ENCODE measurements at regions not wholly inside any gene's neighbourhood (a gene's known extent, or its start where the extent isn't known, plus 50 kb on each side); places are given as distances from the start of the nearest gene placed in this dataset.

DNA sequence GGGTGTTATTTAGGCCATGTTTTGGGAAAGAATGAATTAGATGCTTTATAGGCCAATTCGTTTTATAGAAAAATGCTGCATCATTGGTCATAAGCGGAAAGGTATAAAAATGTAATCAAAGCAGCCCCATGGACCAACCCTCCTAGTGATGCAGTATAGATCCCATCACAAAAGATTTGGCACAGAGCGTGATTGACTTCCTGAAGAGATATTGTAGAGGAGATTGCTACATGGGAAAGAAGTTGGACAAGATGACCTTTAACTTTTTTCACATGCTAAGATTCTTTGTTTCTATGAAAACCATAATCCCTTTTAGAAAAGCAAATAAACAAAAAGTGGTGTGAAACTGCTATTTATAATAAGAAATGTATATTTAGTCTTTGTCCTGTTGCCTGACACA, 136.5 kb upstream of the FNDC3A start:
- Histone ChIP-seq H2BK5ac (ENCODE audit: low read length) (no peak overlapping the region), H3K79me2 (ENCODE audit: control insufficient read depth, insufficient read depth, low read length) (no peaks in the 10 kb centered on the region), H3K23ac (ENCODE audit: low read length) (no peak overlapping the region), H3K36me3 (ENCODE audit: control insufficient read depth, insufficient read depth, low read length) (no peaks in the 10 kb centered on the region), H3K9ac (ENCODE audit: low read length) (no peak overlapping the region), H3K4me1 (ENCODE audit: control insufficient read depth, low read depth, low read length) (no peaks in the 10 kb centered on the region), H3K27ac (ENCODE audit: low read depth, low read length) (no peak overlapping the region), H3K4me2 (ENCODE audit: low read length) (no peak overlapping the region), H3K4ac (ENCODE audit: low read depth, low read length) (no peak overlapping the region), H4K5ac (ENCODE audit: low read length) (no peak overlapping the region), H4K8ac (ENCODE audit: low read depth, low read length) (no peak overlapping the region), H3K18ac (ENCODE audit: low read length) (no peak overlapping the region), H2BK15ac (replicated peaks; ENCODE audit: low read depth) (no peak overlapping the region), H3K79me1 (ENCODE audit: low read length) (no peaks in the 10 kb centered on the region), H3K4me3 (ENCODE audit: low read length) (no peak overlapping the region), H3K56ac (ENCODE audit: low read length) (no peak overlapping the region), H3K27me3 (ENCODE audit: insufficient read depth, low read length, poor library complexity) (no peaks in the 10 kb centered on the region), H2BK120ac (ENCODE audit: low read depth, low read length) (no peak overlapping the region), H2AK5ac (ENCODE audit: low read length) (no peak overlapping the region)
- DNase-seq: no peak
- WGBS (ENCODE audit: extremely low coverage, insufficient coverage, low lambda C conversion rate): no CpG with 5 or more reads among the region's 3 CpGs

DNA sequence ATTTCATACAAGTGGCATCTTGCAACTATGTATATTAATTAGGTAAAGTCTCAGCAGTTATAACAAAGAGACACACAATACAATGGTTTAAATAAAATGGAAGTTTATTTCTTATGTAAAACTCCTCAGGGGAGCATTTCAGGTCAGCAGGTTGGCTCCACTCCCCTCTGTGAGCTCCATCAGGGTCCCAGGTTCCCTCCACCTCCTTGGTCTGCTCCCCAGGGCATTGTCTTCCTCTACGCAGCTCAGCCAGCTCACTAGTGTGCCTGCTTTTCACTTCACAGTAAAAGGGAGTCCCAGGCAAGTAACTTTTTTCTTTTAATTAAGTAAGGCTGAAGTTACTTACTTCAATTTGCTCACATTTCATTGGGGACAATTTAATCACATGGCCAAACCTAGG, 135.3 kb upstream of the FNDC3A start:
- H3K4me3 ChIP-seq (ENCODE audit: low read length): no peak overlapping the region
- H2BK5ac ChIP-seq (ENCODE audit: low read length): no peak overlapping the region
- H2BK15ac ChIP-seq (replicated peaks; ENCODE audit: low read depth): no peak overlapping the region
- no peaks in the 10 kb centered on the region for H3K4me1 ChIP-seq (ENCODE audit: control insufficient read depth, low read depth, low read length)
- H3K18ac ChIP-seq (ENCODE audit: low read length): no peak overlapping the region
- H3K9ac ChIP-seq (ENCODE audit: low read length): no peak overlapping the region
- H3K79me2 ChIP-seq (ENCODE audit: control insufficient read depth, insufficient read depth, low read length): no peaks in the 10 kb centered on the region
- no peak overlapping the region for H2BK120ac ChIP-seq (ENCODE audit: low read depth, low read length)
- H3K36me3 ChIP-seq (ENCODE audit: control insufficient read depth, insufficient read depth, low read length): no peaks in the 10 kb centered on the region
- no peak overlapping the region for H3K56ac ChIP-seq (ENCODE audit: low read length)
- H3K23ac ChIP-seq (ENCODE audit: low read length): no peak overlapping the region
- no CpG with 5 or more reads among the region's 1 CpG for WGBS (ENCODE audit: extremely low coverage, insufficient coverage, low lambda C conversion rate)
- H4K5ac ChIP-seq (ENCODE audit: low read length): no peak overlapping the region
- no peak for DNase-seq
- H4K8ac ChIP-seq (ENCODE audit: low read depth, low read length): no peak overlapping the region
- H2AK5ac ChIP-seq (ENCODE audit: low read length): no peak overlapping the region
- no peak overlapping the region for H3K4me2 ChIP-seq (ENCODE audit: low read length)
- no peak overlapping the region for H3K4ac ChIP-seq (ENCODE audit: low read depth, low read length)
- no peak overlapping the region for H3K27ac ChIP-seq (ENCODE audit: low read depth, low read length)
- H3K27me3 ChIP-seq (ENCODE audit: insufficient read depth, low read length, poor library complexity): no peaks in the 10 kb centered on the region
- H3K79me1 ChIP-seq (ENCODE audit: low read length): no peaks in the 10 kb centered on the region

DNA sequence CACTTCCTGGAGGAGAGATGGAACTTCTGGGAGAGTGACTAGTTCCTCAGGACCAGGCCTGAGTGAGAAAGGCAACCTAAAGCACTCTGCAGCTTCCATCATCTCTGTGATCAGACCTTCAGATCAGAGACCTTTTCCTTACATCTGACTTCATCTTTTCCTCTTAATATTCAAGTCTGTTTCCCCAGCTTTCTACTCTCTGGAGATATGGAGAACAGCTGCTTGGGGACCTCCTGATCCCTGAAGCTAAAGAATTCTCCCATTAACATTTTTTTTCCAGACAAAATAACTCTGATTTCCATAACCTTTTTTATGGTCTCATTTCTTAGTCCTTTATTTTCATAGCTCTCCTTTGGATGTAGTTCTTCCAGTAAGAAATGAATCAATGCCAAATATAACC, 133.4 kb upstream of the FNDC3A start:
- Histone ChIP-seq H3K56ac (ENCODE audit: low read length) (no peak overlapping the region), H3K4ac (ENCODE audit: low read depth, low read length) (no peak overlapping the region), H3K27ac (ENCODE audit: low read depth, low read length) (no peak overlapping the region), H2AK5ac (ENCODE audit: low read length) (no peak overlapping the region), H4K5ac (ENCODE audit: low read length) (no peak overlapping the region), H3K79me1 (ENCODE audit: low read length) (no peaks in the 10 kb centered on the region), H2BK15ac (replicated peaks; ENCODE audit: low read depth) (no peak overlapping the region), H3K27me3 (ENCODE audit: insufficient read depth, low read length, poor library complexity) (no peaks in the 10 kb centered on the region), H3K4me3 (ENCODE audit: low read length) (no peak overlapping the region), H3K18ac (ENCODE audit: low read length) (no peak overlapping the region), H2BK5ac (ENCODE audit: low read length) (no peak overlapping the region), H3K23ac (ENCODE audit: low read length) (no peak overlapping the region), H3K4me2 (ENCODE audit: low read length) (no peak overlapping the region), H2BK120ac (ENCODE audit: low read depth, low read length) (no peak overlapping the region), H3K36me3 (ENCODE audit: control insufficient read depth, insufficient read depth, low read length) (no peaks in the 10 kb centered on the region), H3K79me2 (ENCODE audit: control insufficient read depth, insufficient read depth, low read length) (no peaks in the 10 kb centered on the region), H3K9ac (ENCODE audit: low read length) (no peak overlapping the region), H4K8ac (ENCODE audit: low read depth, low read length) (no peak overlapping the region), H3K4me1 (ENCODE audit: control insufficient read depth, low read depth, low read length) (no peaks in the 10 kb centered on the region)
- DNase-seq: no peak

DNA sequence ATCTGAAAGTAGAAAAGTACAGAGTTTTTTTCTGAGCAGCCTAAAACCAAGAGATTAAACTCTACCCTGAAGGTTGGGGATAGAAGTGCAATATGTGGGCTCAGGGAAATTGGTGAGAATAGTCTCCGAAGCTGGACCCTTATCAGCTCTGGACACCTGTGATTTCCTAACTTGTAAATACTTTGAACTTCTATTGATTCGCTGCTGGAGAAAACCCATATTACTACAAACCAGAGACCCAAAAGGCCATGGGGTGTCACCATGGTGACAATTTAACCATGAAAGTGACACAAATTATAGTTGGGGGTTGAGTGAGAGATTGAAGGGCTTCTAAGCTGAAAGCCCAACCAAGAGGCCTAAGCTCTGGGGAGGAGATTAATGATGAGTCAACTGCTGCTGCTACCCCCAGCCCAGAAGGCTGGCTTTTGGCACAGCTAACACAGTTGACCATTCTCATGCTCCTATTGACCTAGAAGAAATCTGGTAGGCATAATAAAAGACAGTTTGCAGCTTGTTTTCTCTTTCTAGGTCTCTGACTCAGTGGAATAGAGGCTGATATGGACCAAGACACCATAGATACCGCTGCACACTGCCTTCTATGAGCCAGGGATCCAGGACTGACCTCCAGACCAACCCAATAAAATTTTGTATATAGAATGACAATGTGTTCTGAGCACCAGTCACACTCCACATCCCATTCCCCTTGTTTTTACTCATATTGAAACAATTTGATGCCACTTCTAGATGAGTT, 131.9 kb upstream of the FNDC3A start:
- DNase-seq: no peak

DNA sequence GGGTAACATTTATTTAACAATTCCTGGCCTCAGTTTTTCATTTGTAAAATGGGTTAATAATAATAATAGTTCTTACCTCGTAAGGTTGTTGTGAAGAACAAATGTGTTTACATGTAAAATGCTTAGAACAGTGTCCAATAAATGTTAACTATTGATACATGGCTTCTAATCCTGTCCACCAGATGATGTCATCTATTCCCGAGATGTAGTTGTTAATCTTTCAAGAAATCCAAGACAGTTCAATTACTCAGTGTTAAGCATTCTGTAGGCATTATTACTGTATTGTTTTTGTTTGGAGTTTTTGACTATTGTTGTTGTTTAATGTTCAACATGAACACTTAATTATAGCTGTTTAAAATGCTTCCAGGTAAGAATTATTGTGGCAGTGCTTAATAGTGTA, 131.0 kb upstream of the FNDC3A start:
- H2BK120ac ChIP-seq (ENCODE audit: low read depth, low read length): no peak overlapping the region
- H3K18ac ChIP-seq (ENCODE audit: low read length): no peak overlapping the region
- no peak overlapping the region for H4K5ac ChIP-seq (ENCODE audit: low read length)
- H3K27me3 ChIP-seq (ENCODE audit: insufficient read depth, low read length, poor library complexity): no peaks in the 10 kb centered on the region
- no peaks in the 10 kb centered on the region for H3K79me1 ChIP-seq (ENCODE audit: low read length)
- no peak overlapping the region for H4K8ac ChIP-seq (ENCODE audit: low read depth, low read length)
- DNase-seq: no peak
- no peak overlapping the region for H3K56ac ChIP-seq (ENCODE audit: low read length)
- H3K27ac ChIP-seq (ENCODE audit: low read depth, low read length): no peak overlapping the region
- H3K9ac ChIP-seq (ENCODE audit: low read length): no peak overlapping the region
- H3K4ac ChIP-seq (ENCODE audit: low read depth, low read length): no peak overlapping the region
- no peaks in the 10 kb centered on the region for H3K79me2 ChIP-seq (ENCODE audit: control insufficient read depth, insufficient read depth, low read length)
- H2BK5ac ChIP-seq (ENCODE audit: low read length): no peak overlapping the region
- no peak overlapping the region for H2AK5ac ChIP-seq (ENCODE audit: low read length)
- no peak overlapping the region for H3K4me3 ChIP-seq (ENCODE audit: low read length)
- no peaks in the 10 kb centered on the region for H3K36me3 ChIP-seq (ENCODE audit: control insufficient read depth, insufficient read depth, low read length)
- no peaks in the 10 kb centered on the region for H3K4me1 ChIP-seq (ENCODE audit: control insufficient read depth, low read depth, low read length)
- H3K4me2 ChIP-seq (ENCODE audit: low read length): no peak overlapping the region
- H3K23ac ChIP-seq (ENCODE audit: low read length): no peak overlapping the region
- H2BK15ac ChIP-seq (replicated peaks; ENCODE audit: low read depth): no peak overlapping the region
- WGBS (ENCODE audit: extremely low coverage, insufficient coverage, low lambda C conversion rate): no CpG with 5 or more reads among the region's 2 CpGs

More for the DNA sequence above, 131.9 kb upstream of the FNDC3A start:
- no peak overlapping the region for H2BK120ac ChIP-seq (ENCODE audit: low read depth, low read length)
- H3K23ac ChIP-seq (ENCODE audit: low read length): no peak overlapping the region
- no peak overlapping the region for H3K4ac ChIP-seq (ENCODE audit: low read depth, low read length)
- no peak overlapping the region for H3K56ac ChIP-seq (ENCODE audit: low read length)
- H2BK5ac ChIP-seq (ENCODE audit: low read length): no peak overlapping the region
- H3K18ac ChIP-seq (ENCODE audit: low read length): no peak overlapping the region
- no peaks in the 10 kb centered on the region for H3K4me1 ChIP-seq (ENCODE audit: control insufficient read depth, low read depth, low read length)
- no peak overlapping the region for H3K9ac ChIP-seq (ENCODE audit: low read length)
- H3K4me2 ChIP-seq (ENCODE audit: low read length): no peak overlapping the region
- H3K79me1 ChIP-seq (ENCODE audit: low read length): no peaks in the 10 kb centered on the region
- no peaks in the 10 kb centered on the region for H3K27me3 ChIP-seq (ENCODE audit: insufficient read depth, low read length, poor library complexity)
- H3K27ac ChIP-seq (ENCODE audit: low read depth, low read length): no peak overlapping the region
- no peaks in the 10 kb centered on the region for H3K79me2 ChIP-seq (ENCODE audit: control insufficient read depth, insufficient read depth, low read length)
- H3K36me3 ChIP-seq (ENCODE audit: control insufficient read depth, insufficient read depth, low read length): no peaks in the 10 kb centered on the region
- no peak overlapping the region for H2AK5ac ChIP-seq (ENCODE audit: low read length)
- no CpG with 5 or more reads among the region's 3 CpGs for WGBS (ENCODE audit: extremely low coverage, insufficient coverage, low lambda C conversion rate)
- H2BK15ac ChIP-seq (replicated peaks; ENCODE audit: low read depth): no peak overlapping the region
- no peak overlapping the region for H4K8ac ChIP-seq (ENCODE audit: low read depth, low read length)
- no peak overlapping the region for H4K5ac ChIP-seq (ENCODE audit: low read length)
- H3K4me3 ChIP-seq (ENCODE audit: low read length): no peak overlapping the region

DNA sequence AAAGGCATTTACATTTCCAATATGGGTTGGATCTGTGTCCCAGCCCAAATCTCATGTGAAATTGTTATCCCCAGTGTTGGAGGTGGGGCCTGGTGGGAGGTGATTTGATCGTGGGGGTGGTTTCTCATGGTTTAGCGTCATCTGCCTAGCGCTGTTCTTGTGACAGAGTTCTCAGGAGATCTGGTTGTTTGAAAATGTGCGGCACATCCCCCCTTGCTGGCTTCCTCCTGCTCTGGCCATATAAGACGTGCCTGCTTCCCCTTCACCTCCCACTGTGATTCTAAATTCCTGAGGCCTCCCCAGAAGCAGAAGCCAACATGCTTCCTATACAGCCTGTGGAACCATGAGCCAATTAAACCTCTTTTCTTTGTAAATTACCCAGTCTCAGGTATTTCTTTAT, 126.2 kb upstream of the FNDC3A start:
- H2BK120ac ChIP-seq (ENCODE audit: low read depth, low read length): peak overlapping the region; percentile 23
- H4K5ac ChIP-seq (ENCODE audit: low read length): no peak overlapping the region
- no peaks in the 10 kb centered on the region for H3K36me3 ChIP-seq (ENCODE audit: control insufficient read depth, insufficient read depth, low read length)
- no peak overlapping the region for H3K23ac ChIP-seq (ENCODE audit: low read length)
- H3K79me1 ChIP-seq (ENCODE audit: low read length): no peaks in the 10 kb centered on the region
- H3K56ac ChIP-seq (ENCODE audit: low read length): no peak overlapping the region
- no peak overlapping the region for H2BK15ac ChIP-seq (replicated peaks; ENCODE audit: low read depth)
- H4K8ac ChIP-seq (ENCODE audit: low read depth, low read length): no peak overlapping the region
- no CpG with 5 or more reads among the region's 5 CpGs for whole genome bisulfite sequencing (ENCODE audit: extremely low coverage, insufficient coverage, low lambda C conversion rate)
- H3K4ac ChIP-seq (ENCODE audit: low read depth, low read length): no peak overlapping the region
- no peaks in the 10 kb centered on the region for H3K27me3 ChIP-seq (ENCODE audit: insufficient read depth, low read length, poor library complexity)
- DNase-seq: peak; percentile 57
- no peak overlapping the region for H3K18ac ChIP-seq (ENCODE audit: low read length)
- no peak overlapping the region for H3K4me3 ChIP-seq (ENCODE audit: low read length)
- no peak overlapping the region for H3K4me2 ChIP-seq (ENCODE audit: low read length)
- no peak overlapping the region for H3K27ac ChIP-seq (ENCODE audit: low read depth, low read length)
- H3K9ac ChIP-seq (ENCODE audit: low read length): no peak overlapping the region
- no peaks in the 10 kb centered on the region for H3K4me1 ChIP-seq (ENCODE audit: control insufficient read depth, low read depth, low read length)
- no peaks in the 10 kb centered on the region for H3K79me2 ChIP-seq (ENCODE audit: control insufficient read depth, insufficient read depth, low read length)
- H2BK5ac ChIP-seq (ENCODE audit: low read length): no peak overlapping the region
- H2AK5ac ChIP-seq (ENCODE audit: low read length): no peak overlapping the region
